COLO668 (cell line): ENCODE measurements at regions not wholly inside any gene's neighbourhood (a gene's known extent, or its start where the extent isn't known, plus 50 kb on each side); places are given as distances from the start of the nearest gene placed in this dataset.
A peak's percentile ranks its signal among the peaks of the same experiment; 100 is the strongest.

Experiments used
- DNase-seq: peaks from one replicate; lab custom pipeline; 2025; ENCODE audit not compliant: unreplicated experiment; lab: John Stamatoyannopoulos, UW

DNA sequence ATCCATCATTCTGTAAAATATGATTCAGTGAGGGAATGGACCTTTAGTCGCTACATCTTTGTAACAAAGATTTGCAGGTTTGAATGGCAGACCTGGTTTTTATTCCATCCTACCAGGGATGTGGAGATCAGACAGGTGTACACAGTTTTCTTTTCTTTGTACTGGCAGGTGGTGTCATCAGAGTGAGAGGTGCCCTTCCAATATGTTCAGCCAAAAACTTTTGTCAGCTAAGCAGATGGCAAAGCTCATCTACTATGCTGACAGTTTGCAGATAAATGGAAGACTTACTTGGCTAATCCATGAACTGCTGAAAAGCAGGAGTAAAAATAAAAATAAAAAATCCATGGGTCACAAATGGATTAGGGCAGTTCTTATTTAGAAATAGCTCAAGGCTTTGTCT, 185.5 kb upstream of the DOK6 start:
- peak; percentile 24 for DNase-seq

- DNase-seq, result peak; percentile 41
Observed at GRCh38 chr18:69216321-69216720, 184.4 kb upstream of the DOK6 start.

- DNase-seq, result peak; percentile 78
Observed at GRCh38 chr18:69217196-69218000, 183.3 kb upstream of the DOK6 start.

DNA sequence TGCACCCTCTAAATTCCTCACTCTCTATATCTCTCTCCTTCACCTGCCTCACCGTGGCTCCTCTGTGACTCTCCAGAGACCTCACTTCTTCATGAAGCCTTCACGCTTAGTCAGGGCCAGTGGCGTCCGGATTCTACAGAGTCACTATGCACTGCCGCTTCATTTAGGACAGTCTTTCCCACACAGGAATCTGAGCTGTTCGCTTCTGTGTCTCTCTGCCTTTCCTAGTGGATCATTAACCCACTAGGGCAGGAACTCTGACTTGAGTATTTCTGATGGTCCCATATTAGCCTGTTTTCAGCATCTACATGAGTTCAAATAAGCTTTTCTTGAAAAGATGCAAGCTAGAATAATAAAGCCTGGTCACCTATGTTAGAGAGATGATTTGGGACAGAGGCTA, 180.2 kb upstream of the DOK6 start:
- no peak for DNase-seq

DNA sequence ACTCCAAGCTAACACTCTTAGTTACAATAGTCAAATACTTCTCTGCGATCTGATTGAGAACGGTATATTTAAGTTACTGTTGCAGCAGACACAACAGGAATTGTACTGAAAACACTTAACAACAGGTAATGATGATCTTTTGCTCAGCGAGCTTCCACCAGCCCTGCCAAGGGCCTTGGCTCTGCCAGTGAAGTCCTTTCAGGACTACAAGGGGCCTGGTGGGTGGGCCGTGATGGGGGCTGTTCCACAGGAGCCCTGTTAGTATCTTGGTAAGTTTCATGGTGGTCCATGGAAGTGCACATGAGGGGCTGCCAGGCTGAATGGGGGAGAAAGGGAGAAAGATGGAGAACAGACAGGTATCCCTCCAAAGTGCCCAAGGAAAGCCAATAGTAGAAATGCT, 178.6 kb upstream of the DOK6 start:
- no peak for DNase-seq

DNA sequence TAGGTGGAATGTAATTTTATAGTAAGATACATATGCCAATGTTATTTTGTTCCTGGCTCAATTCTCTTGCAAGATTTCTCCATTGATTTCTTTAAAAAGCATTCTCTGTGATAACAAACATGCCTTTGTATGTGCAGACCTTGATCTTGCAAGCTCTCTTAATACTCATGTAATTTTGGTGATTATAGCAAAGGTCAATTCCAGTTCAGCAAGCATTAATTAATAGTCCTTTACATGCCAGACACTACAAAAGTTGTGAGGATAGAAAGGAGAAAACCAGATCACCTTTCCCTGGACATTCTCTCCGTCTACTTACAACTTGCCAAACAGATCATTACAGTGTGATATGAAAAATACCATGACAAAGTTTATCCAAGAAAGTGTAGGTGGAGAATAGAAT, 173.7 kb upstream of the DOK6 start:
- no peak for DNase-seq

GRCh38 chr18:69230204-69230603, 170.5 kb upstream of the DOK6 start:
- DNase-seq, result no peak

- DNase-seq, result no peak
Observed at GRCh38 chr18:69233465-69234054, 167.1 kb upstream of the DOK6 start.

- DNase-seq, result no peak
Observed at GRCh38 chr18:69239849-69240674, 160.6 kb upstream of the DOK6 start.

DNA sequence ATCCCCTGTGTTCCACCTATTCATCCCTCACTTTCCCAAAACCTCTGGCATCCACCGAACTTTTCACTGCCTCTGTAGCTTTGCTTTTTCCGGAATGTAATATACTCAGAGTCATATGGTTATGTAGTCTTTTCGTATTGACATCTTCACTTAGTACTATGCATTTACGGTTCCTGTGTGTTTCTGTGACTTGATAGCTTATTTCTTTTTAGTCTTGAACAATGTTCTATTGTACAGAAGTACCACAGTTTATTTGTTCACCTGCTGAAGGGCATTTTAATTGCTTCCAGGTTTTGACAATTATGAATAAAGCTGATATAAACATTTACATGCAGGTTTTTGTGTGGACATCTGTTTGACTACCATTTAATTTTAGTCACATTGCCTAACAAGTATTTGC, 154.7 kb upstream of the DOK6 start:
- no peak for DNase-seq

DNA sequence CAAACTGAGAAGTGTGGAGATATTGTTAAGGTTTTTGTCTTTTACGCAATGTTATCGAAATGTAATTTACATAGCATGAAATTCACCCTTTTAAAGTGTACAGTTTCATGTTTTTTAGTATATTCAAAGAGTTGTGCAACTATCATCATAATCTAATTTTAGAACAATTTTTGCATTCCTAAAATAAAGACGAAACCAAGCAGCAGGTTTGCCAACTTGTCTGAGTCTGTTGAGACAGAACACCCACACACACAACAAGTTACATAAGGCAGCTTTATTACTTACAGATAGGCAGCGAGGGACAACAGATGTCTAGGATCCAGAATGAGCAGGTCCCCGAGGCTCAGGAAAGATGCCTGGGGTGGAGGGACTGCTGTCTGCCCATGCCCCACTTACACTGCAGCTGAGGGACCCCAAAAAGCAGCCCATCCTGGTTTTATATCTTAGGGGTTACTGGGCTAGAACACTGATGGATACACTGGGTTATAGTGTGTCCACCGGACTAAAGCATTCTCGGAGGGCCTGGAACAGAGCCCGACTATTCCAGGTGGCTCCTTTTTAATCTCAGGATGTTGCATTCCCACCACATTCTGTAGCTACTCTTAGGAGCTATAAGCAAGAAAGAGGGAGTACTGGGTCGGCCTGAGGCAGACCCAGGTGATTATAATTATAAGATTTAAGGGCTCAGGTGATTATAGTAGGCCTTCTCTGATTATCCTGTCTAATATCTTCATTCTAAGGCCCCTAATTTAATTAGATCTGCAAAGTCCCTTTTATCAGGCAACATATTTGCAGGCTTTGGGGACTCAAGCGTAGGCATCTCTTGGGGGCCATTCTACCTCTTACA, 150.2 kb upstream of the DOK6 start:
- DNase-seq, result no peak

GRCh38 chr18:69257861-69258458, 142.7 kb upstream of the DOK6 start:
- no peak for DNase-seq

GRCh38 chr18:69259282-69259681, 141.4 kb upstream of the DOK6 start:
- DNase-seq, result no peak

GRCh38 chr18:69261406-69261805, 139.3 kb upstream of the DOK6 start:
- no peak for DNase-seq

DNA sequence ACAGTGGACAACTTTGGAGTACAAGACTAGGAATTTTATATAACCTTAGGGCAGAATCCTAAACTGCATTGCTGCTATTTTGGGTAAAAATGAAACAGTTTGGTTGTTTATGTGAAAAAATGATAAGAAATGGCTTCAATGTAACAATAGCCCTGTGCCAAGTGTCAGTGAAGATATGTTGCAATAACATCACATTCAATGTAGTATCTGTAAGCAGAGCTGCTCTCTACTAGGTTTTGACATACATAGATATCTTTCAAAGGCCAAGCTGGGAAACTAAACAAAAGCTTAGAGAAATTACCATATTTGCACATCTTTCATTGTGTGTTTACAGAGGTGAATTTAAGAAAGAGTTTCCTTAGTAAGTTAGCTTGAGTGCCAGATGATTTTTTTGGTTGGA, 135.0 kb upstream of the DOK6 start:
- DNase-seq, result no peak

- no peak for DNase-seq
Observed at GRCh38 chr18:69267895-69268294, 132.8 kb upstream of the DOK6 start.

- no peak for DNase-seq
Observed at GRCh38 chr18:69282371-69282770, 118.3 kb upstream of the DOK6 start.

- DNase-seq, result no peak
Observed at GRCh38 chr18:69291044-69291443, 109.6 kb upstream of the DOK6 start.

GRCh38 chr18:69291755-69292154, 108.9 kb upstream of the DOK6 start:
- no peak for DNase-seq

- DNase-seq, result no peak
Observed at GRCh38 chr18:69300185-69300584, 100.5 kb upstream of the DOK6 start.

GRCh38 chr18:69308619-69309018, 92.1 kb upstream of the DOK6 start:
- no peak for DNase-seq
